ENCODE measurements at regions not wholly inside any gene's neighbourhood (a gene's known extent, or its start where the extent isn't known, plus 50 kb on each side); places are given as distances from the start of the nearest gene placed in this dataset.

- no peak for TF ChIP-seq CTCF (IDR thresholded peaks at IDR 0.05)
- no peak for TF ChIP-seq POLR2A (IDR thresholded peaks at IDR 0.05)
Observed at GRCh38 chr6:56820060-56820459, 134.8 kb upstream of the BEND6 start.
